DMS53 (cell line): ENCODE measurements at regions not wholly inside any gene's neighbourhood (a gene's known extent, or its start where the extent isn't known, plus 50 kb on each side); places are given as distances from the start of the nearest gene placed in this dataset.
A peak's percentile ranks its signal among the peaks of the same experiment; 100 is the strongest.
"Not testable (repeated sequence)": the region's sequence is repeated elsewhere in the genome, so short reads cannot be mapped to it uniquely, and the experiment has no call there.

Source experiments
- DNase-seq: peaks from one replicate; lab custom pipeline; 2025; lab: John Stamatoyannopoulos, UW

DNA sequence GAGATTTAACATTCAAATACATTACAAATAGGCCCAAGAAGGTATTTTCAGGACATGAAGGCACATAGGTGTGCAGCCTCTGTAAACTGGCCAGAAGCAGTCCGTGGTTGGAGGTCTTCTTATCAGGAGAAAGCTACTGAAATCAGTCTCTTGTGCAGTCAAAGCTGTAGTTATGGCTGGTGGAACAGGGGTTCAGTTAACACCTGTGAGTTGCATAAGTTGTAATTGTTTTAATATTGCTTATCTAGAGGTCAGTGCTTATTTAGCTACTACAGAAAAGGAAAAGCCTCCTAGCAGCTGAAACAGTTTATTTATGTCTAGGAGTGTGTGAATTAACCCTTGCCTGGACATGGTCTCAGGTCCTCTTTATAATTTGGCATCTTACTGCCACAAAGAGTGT is 377.6 kb upstream of the MDGA2 start:
- DNase-seq = no peak

- DNase-seq = no peak
Measured at GRCh38 chr14:48035836-48036235, 360.4 kb upstream of the MDGA2 start.

GRCh38 chr14:48027115-48027514 is 351.7 kb upstream of the MDGA2 start:
- DNase-seq = no peak

GRCh38 chr14:48023881-48024280 is 348.5 kb upstream of the MDGA2 start:
- no peak for DNase-seq

- not testable (repeated sequence) for DNase-seq
Measured at GRCh38 chr14:48011484-48011883, 336.1 kb upstream of the MDGA2 start.

DNA sequence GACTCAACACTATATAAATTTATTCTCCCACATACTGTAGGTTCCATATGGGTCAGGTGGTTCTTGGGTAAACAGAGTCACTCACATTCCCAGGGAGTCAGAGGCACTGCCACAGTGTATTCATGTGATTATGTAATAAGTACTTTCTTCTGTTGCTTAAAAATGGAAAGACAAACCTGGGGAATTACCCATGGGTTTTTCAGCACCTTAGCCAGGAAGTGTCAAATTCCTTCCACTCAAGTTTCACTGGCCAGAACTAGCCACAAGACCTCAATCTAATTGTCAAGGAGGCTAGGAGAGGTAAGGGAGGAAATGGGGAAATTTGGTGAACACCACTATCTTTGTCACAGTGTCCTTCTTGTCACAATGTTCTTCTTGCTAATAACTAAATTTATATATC is 333.2 kb upstream of the MDGA2 start:
- DNase-seq = no peak

GRCh38 chr14:48005986-48006385 is 330.6 kb upstream of the MDGA2 start:
- no peak for DNase-seq

DNA sequence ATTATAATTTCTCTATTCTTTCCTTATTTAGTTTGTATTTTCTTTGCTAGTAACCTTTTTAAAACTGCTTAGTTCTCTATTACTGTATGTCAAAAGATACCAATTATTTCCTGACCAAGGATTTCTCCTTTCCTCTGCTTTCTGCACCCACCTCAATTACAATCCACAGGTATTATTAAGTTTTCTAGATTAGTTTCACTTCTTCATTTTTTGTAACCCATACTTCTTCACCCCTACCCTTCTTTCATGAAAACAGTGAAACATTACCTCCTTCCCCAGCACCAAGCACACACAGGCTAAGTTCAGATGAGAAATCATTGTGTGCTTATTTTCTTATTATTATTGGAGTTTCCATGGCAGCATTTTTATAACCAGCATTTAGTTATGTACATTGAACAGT is 318.5 kb upstream of the MDGA2 start:
- no peak for DNase-seq

DNA sequence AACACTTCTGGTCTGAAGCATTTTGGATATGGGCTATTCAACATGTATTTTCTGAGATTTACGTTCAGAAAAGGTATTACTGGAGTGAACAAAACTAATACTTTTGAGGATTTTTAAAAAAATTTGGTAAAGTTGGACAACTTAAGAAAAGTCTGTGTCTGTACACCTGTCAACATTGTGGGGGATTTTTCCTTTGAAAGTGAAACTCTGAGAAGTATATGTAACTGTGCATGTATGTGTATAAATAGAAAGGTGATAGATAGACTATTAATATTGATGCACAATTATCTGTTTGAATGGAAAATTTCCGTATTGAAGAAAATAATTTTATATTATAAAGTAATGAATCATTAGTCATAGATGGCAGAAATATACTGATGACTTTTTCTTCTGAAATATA is 312.8 kb upstream of the MDGA2 start:
- DNase-seq = no peak

DNA sequence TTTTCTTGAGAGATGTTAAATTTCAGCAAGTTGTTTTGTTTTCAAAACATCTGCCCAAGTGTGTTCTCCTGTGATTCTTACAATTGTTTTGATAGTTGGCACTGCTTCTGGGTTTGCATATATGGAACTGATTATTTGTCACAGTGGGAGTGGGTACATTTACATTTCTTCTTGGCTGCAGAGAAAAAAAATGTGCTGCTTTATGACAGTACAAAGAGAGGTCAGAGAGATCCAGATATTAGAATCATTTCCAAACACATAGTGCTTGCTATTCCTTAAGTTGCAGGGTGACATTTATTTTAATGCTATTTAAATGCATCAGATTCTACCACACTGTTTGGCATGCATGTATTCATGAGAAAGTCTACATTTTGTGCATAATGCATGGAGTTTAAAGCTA is 303.5 kb upstream of the MDGA2 start:
- no peak for DNase-seq

DNA sequence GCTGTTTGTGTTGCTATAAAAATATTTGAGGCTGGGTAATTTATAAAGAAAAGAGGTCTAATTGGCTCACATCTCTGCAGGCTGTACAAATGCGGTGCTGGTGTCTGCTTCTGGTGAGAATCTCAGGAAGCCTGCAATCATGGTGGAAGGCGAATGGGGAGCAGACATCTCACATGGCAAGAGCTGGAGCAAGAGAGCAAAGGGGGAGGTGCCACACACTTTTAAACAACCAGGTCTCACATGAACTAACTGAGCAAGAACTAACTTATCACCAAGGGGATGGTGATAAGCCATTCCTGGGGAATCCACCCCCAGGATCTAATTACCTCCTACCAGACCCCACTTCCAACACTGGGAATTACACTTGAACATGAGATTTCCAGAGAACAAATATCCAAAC is 300.7 kb upstream of the MDGA2 start:
- no peak for DNase-seq

- no peak for DNase-seq
Measured at GRCh38 chr14:47966076-47966810, 290.8 kb upstream of the MDGA2 start.

GRCh38 chr14:47961634-47962033 is 286.2 kb upstream of the MDGA2 start:
- DNase-seq = no peak

DNA sequence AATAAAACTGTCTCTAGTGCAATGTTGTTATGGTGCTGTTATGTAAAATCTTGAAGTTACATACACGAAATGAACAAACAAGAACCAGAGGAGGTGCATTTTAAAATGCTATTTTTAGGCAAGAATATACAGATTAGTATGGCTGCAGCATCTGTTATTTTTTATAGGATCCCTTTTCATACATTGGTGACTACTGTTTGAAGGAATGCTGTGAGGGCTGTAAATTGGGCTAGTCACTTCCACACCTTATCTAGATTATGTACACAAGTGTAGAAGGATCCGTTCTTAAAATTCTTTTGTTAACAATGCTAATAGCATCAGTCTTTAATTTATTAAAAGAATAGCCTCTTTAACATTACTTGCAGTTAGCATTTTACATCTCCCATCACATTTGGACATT is 284.3 kb upstream of the MDGA2 start:
- DNase-seq = no peak

DNA sequence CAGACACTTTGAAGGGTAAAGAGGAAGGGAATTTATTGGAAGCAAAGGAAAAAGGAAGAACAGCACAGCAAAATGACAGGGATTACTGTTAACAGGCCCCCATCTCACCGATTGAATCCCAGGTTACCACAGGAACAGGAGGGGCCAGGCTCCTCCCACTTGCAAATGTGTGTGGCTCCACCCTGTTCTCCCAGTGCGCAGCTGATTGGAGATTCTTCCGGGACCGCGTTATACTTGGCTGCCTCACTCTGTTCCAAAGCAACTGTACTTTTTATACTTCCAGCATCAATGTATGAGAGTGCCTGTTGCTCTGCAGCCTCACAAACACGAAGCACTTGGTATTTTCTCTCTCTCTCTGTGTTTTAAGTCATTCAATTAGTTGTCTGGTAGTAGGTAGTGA is 273.6 kb upstream of the MDGA2 start:
- no peak for DNase-seq

DNA sequence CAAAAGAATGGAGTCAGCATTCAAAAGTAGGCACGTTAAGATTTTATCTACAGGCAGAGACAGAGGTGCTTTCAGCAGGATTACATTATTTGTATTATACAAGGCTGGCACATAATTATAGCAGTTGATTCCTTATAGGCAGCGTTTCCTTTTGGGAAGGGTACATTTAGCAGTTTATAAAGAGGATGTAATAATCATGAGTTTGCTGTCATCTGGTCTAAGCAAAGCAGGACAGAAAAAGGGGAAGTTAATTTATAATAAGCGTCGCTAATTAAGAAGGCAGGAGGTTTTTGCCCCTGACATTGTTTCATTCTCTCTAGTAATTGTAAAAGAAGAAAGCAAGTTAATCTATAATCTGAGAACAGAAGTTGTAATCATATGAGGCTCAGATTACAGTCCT is 259.9 kb upstream of the MDGA2 start:
- DNase-seq = no peak

- DNase-seq = no peak
Measured at GRCh38 chr14:47929334-47929733, 253.9 kb upstream of the MDGA2 start.

- DNase-seq = no peak
Measured at GRCh38 chr14:47921133-47921532, 245.7 kb upstream of the MDGA2 start.

GRCh38 chr14:47919997-47920396 is 244.6 kb upstream of the MDGA2 start:
- no peak for DNase-seq

DNA sequence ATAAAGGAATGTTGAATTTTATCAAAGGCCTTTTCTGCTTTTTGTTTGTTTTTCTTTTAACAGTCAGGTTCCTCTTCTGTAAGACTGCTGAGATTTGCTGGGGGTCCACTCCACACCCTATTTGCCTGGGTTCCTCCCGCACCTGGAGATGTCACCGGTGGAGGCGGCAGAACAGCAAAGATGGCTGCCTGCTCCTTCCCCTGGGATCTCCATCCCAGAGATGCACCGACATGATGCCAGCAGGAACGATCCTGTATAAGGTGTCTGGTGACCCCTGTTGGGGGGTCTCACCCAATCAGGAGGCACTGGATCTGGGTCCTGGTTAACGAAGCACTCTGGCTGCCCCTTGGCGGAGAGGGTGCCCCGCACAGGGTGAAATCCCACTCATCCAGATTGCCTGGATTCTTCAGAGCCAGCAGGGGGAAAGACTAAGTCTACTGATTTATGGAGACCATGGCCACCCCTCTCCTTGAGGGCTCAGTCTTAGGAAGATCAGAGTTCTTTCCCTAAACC is 244.0 kb upstream of the MDGA2 start:
- DNase-seq = no peak

DNA sequence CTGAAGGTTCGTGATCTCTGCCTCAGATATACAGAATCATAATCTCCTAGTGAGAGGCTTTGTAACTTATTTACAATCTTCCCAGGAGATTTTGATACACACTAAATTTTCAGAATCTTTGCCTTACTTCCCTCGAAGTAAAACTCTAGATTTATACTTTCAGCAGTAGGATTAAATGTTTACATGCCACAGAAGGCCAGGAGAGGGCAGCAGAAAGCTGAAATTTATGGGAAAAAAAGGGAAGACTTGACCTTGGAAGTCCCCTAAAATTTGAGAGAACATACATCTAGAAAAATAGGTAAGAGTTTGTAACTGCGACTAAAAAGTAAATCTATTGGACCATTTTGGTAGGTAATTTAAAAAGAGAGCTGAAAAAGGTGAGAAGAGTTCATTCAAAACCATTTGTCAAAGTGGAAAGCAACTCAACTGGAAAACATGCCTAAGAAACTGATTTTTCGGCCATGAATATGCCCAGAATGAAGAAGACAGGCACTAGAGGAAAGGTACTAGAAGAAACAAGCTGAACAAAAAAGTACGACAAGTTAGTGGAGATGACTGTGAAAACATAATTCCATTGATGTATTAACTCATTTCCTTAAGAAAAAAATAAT is 242.0 kb upstream of the MDGA2 start:
- peak; percentile 63 for DNase-seq

GRCh38 chr14:47901141-47901540 is 225.7 kb upstream of the MDGA2 start:
- peak; percentile 5 for DNase-seq

DNA sequence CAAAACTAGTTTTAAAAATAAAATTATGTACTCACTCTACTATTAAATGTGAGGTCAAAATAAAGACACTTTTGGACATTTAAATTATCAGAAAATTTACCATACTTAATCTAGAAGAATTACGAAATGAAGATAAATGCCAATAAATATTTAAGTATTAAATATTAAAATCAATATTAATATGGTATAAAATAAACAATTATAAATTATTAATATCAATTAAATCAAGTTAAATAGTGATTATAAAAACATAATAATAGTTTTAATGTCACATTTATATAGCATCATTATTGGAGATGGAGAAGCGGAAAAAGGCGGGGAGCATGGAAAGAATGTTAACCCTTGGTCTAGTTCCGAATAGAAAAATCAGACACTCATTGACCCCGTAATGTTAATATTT is 224.3 kb upstream of the MDGA2 start:
- DNase-seq = no peak

GRCh38 chr14:47874350-47874749 is 198.9 kb upstream of the MDGA2 start:
- no peak for DNase-seq
